ENCODE measurements at regions not wholly inside any gene's neighbourhood (a gene's known extent, or its start where the extent isn't known, plus 50 kb on each side); places are given as distances from the start of the nearest gene placed in this dataset.

GRCh38 chr20:40493549-40493948 lies 195.5 kb downstream of the MAFB start (continued):
- TF ChIP-seq CHD7 (IDR thresholded peaks at IDR 0.05; ENCODE audit: insufficient replicate concordance, low read length) (no peak), CREB1 (IDR thresholded peaks at IDR 0.05) (no peak), CHD1 (IDR thresholded peaks at IDR 0.05; ENCODE audit: low read depth, low read length) (no peak)
